Nephron (organoid): ENCODE measurements at regions not wholly inside any gene's neighbourhood (a gene's known extent, or its start where the extent isn't known, plus 50 kb on each side); places are given as distances from the start of the nearest gene placed in this dataset.

Source experiments
- H3K27ac Mint-ChIP-seq, 3 experiments: 2 replicates each; pipeline ENCODE4 v1.8.0; 2020; ENCODE audit warnings: mixed read lengths in 3 of 3, mild to moderate bottlenecking in 2 of 3, moderate library complexity in 1 of 3
- H3K27me3 Mint-ChIP-seq: 2 replicates; pipeline ENCODE4 v1.8.0; 2021; ENCODE audit warnings: low read depth, mild to moderate bottlenecking, moderate library complexity, mixed read lengths
- H3K36me3 Mint-ChIP-seq: 2 replicates; pipeline ENCODE4 v1.8.0; 2020; ENCODE audit warnings: low read depth, mixed read lengths
- H3K4me1 Mint-ChIP-seq: 2 replicates; pipeline ENCODE4 v1.8.0; 2020; ENCODE audit warnings: mixed read lengths
- H3K4me3 Mint-ChIP-seq, 3 experiments: 2 replicates each; pipeline ENCODE4 v1.8.0; 2020; ENCODE audit warnings: mild to moderate bottlenecking in 3 of 3, mixed read lengths in 3 of 3, moderate library complexity in 2 of 3
- H3K9me3 Mint-ChIP-seq: 2 replicates; pipeline ENCODE4 v1.8.0; 2020; ENCODE audit warnings: mixed read lengths
- CTCF ChIP-seq, 3 experiments: fragments of 200-600 bp; sonication (generic); IDR thresholded peaks; one replicate each; pipeline ENCODE4 v1.5.0; 2021; ENCODE audit warnings: antibody characterized with exemption in 3 of 3; ENCODE audit not compliant: unreplicated experiment in 3 of 3

GRCh38 chrX:139077281-139078250, 366.0 kb upstream of the FGF13 start:
- no peaks in the 10 kb centered on the region for H3K36me3 Mint-ChIP-seq
- no peak overlapping the region for H3K4me3 Mint-ChIP-seq
- H3K27ac Mint-ChIP-seq = peak overlapping the region in 1 of 3 experiments; percentile 48
- H3K4me1 Mint-ChIP-seq = peaks cover 12% of the 10 kb centered on the region
- H3K27me3 Mint-ChIP-seq = no peaks in the 10 kb centered on the region
- no peaks in the 10 kb centered on the region for H3K9me3 Mint-ChIP-seq
- TF ChIP-seq CTCF (IDR thresholded peaks at IDR 0.05; ENCODE audit: unreplicated experiment in 3 of 3) = no peak

- H3K27ac Mint-ChIP-seq = no peak overlapping the region
- TF ChIP-seq CTCF (IDR thresholded peaks at IDR 0.05; ENCODE audit: unreplicated experiment in 3 of 3) = no peak
- H3K9me3 Mint-ChIP-seq = peaks cover 26% of the 10 kb centered on the region
- H3K36me3 Mint-ChIP-seq = peaks cover 6% of the 10 kb centered on the region
- H3K4me1 Mint-ChIP-seq = no peaks in the 10 kb centered on the region
- H3K27me3 Mint-ChIP-seq = no peaks in the 10 kb centered on the region
- no peak overlapping the region for H3K4me3 Mint-ChIP-seq
Measured at GRCh38 chrX:139063364-139063763, 351.8 kb upstream of the FGF13 start.

- TF ChIP-seq CTCF (IDR thresholded peaks at IDR 0.05; ENCODE audit: unreplicated experiment in 3 of 3) = no peak
- H3K36me3 Mint-ChIP-seq = no peaks in the 10 kb centered on the region
- H3K4me1 Mint-ChIP-seq = no peaks in the 10 kb centered on the region
- no peaks in the 10 kb centered on the region for H3K27me3 Mint-ChIP-seq
- no peak overlapping the region for H3K4me3 Mint-ChIP-seq
- peak overlapping the region; percentile 69 to 80 (median 73) for H3K27ac Mint-ChIP-seq
- peaks cover 6% of the 10 kb centered on the region for H3K9me3 Mint-ChIP-seq
Measured at GRCh38 chrX:139058831-139059495, 347.4 kb upstream of the FGF13 start.

- H3K36me3 Mint-ChIP-seq = no peaks in the 10 kb centered on the region
- H3K27me3 Mint-ChIP-seq = no peaks in the 10 kb centered on the region
- H3K4me3 Mint-ChIP-seq = no peak overlapping the region
- TF ChIP-seq CTCF (IDR thresholded peaks at IDR 0.05; ENCODE audit: unreplicated experiment in 3 of 3) = no peak
- H3K4me1 Mint-ChIP-seq = no peaks in the 10 kb centered on the region
- peaks cover 13% of the 10 kb centered on the region for H3K9me3 Mint-ChIP-seq
- no peak overlapping the region for H3K27ac Mint-ChIP-seq
Measured at GRCh38 chrX:139052461-139052860, 340.9 kb upstream of the FGF13 start.

DNA sequence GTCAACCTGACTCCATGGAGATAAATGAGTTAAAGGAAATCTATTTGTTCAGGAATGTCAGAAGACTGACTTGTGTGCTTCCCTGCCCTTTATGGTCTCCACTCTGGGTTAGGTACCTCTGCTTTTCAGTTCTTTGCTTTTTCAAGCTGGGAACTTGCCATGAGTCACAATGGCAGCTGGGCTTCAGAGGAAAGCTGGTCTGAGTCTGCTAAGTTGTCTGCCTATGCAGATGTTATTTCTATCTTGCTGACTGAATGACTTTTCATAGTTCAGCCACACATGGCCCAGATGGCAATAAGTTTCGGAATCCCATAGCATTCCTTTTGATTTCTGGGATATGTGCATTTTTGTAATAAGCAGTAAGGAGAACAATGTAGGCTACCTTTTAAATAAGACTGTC, 337.9 kb upstream of the FGF13 start:
- H3K4me3 Mint-ChIP-seq = no peak overlapping the region

More for the DNA sequence above, 337.9 kb upstream of the FGF13 start:
- Mint-ChIP-seq H3K9me3 (peaks cover 18% of the 10 kb centered on the region), H3K36me3 (no peaks in the 10 kb centered on the region), H3K27me3 (no peaks in the 10 kb centered on the region), H3K4me1 (no peaks in the 10 kb centered on the region), H3K27ac (no peak overlapping the region)
- TF ChIP-seq CTCF (IDR thresholded peaks at IDR 0.05; ENCODE audit: unreplicated experiment in 3 of 3) = no peak
